MCF 10A (cell line): ENCODE measurements at regions not wholly inside any gene's neighbourhood (a gene's known extent, or its start where the extent isn't known, plus 50 kb on each side); places are given as distances from the start of the nearest gene placed in this dataset.
A peak's percentile ranks its signal among the peaks of the same experiment; 100 is the strongest.

Source experiments
- BruUV-seq: library from RNA; stranded (reverse); fragments of 400-500 nt; replicated peaks from 2 replicates; lab custom pipeline; 2021; lab: Mats Ljungman, UMichigan
- CTCF ChIA-PET: fragments of 300-600 bp; sonication (Branson Sonifier 250); formaldehyde crosslinking; extraction: SDS; loops from one replicate; lab custom pipeline; 2021; ENCODE audit warnings: antibody characterized with exemption, inconsistent platforms; lab: Yijun Ruan, JAX
- POLR2A ChIA-PET: fragments of 300-600, 350-650 bp; sonication (Branson Sonifier 250); formaldehyde crosslinking; extraction: SDS; loops from one replicate; lab custom pipeline; 2020; ENCODE audit warnings: antibody characterized with exemption, inconsistent platforms; lab: Yijun Ruan, JAX
- DNase-seq: peaks from one replicate; pipeline ENCODE4 v3.0.0-alpha.2; 2018; ENCODE audit not compliant: unreplicated experiment
- H3K27ac Mint-ChIP-seq: one replicate; pipeline ENCODE4 v1.8.0; 2022; ENCODE audit warnings: mild to moderate bottlenecking, low read depth, mixed read lengths; ENCODE audit not compliant: unreplicated experiment
- H3K27me3 Mint-ChIP-seq: one replicate; pipeline ENCODE4 v1.8.0; 2022; ENCODE audit warnings: mixed read lengths; ENCODE audit not compliant: insufficient read depth, unreplicated experiment
- H3K36me3 Mint-ChIP-seq: one replicate; pipeline ENCODE4 v1.8.0; 2022; ENCODE audit warnings: mild to moderate bottlenecking, moderate library complexity, mixed read lengths; ENCODE audit not compliant: insufficient read depth, unreplicated experiment
- H3K4me1 Mint-ChIP-seq: one replicate; pipeline ENCODE4 v1.8.0; 2022; ENCODE audit warnings: mixed read lengths; ENCODE audit not compliant: insufficient read depth, unreplicated experiment
- H3K4me3 Mint-ChIP-seq: one replicate; pipeline ENCODE4 v1.8.0; 2022; ENCODE audit warnings: mild to moderate bottlenecking, moderate library complexity, mixed read lengths; ENCODE audit not compliant: unreplicated experiment
- H3K9me3 Mint-ChIP-seq: one replicate; pipeline ENCODE4 v1.8.0; 2022; ENCODE audit warnings: mixed read lengths; ENCODE audit not compliant: unreplicated experiment
- intact Hi-C: fragments of 100-400 bp; cut with micrococcal nuclease; formaldehyde crosslinking; loops from 2 replicates; pipeline ENCODE4 v1.14.1; 2022
- TF ChIP-seq, protein P1 (sequence below): fragments of 200-600 bp; IDR thresholded peaks from one replicate; pipeline ENCODE4 v1.8.0; 2022; ENCODE audit warnings: antibody characterized with exemption, mild to moderate bottlenecking; ENCODE audit not compliant: unreplicated experiment

DNA sequence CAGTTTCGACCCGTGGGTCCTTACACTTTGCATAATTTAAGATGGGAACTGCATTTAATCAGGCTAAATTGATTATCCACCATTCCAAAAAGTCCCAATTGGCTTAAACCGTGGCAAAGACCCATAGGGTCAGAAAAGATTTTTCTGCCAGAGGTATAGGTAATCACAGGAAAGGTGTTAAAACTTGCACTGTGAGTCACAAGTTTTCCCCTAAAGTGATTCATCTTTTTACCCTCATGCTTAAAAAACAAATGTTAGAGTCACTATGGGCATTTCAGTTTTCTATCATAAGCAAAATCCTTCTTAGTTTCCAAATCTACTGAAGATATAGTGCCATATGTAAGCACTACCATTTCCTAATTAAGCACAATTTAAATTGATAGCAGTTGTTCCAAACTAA, 1079.8 kb downstream of the ADGRL2 start:
- POLR2A ChIA-PET: no interaction called here
- TF ChIP-seq, protein P1, sequence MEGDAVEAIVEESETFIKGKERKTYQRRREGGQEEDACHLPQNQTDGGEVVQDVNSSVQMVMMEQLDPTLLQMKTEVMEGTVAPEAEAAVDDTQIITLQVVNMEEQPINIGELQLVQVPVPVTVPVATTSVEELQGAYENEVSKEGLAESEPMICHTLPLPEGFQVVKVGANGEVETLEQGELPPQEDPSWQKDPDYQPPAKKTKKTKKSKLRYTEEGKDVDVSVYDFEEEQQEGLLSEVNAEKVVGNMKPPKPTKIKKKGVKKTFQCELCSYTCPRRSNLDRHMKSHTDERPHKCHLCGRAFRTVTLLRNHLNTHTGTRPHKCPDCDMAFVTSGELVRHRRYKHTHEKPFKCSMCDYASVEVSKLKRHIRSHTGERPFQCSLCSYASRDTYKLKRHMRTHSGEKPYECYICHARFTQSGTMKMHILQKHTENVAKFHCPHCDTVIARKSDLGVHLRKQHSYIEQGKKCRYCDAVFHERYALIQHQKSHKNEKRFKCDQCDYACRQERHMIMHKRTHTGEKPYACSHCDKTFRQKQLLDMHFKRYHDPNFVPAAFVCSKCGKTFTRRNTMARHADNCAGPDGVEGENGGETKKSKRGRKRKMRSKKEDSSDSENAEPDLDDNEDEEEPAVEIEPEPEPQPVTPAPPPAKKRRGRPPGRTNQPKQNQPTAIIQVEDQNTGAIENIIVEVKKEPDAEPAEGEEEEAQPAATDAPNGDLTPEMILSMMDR: no peak
- intact Hi-C loops: no loop called here

GRCh38 chr1:82879701-82880305, 1079.1 kb downstream of the ADGRL2 start:
- ChIA-PET POLR2A (interaction anchor here (0.7 to 1.4 kb wide), 2 partner anchors 15 to 18 kb away, joined by 3 read pairs; no protein-coding TSS in a partner anchor), CTCF (interaction anchor here (0.5 kb wide), 1 partner anchor 852 kb away, joined by 3 read pairs; no protein-coding TSS in a partner anchor)
- Mint-ChIP-seq H3K27me3 (no peaks in the 10 kb centered on the region), H3K36me3 (no peaks in the 10 kb centered on the region), H3K27ac (no peak overlapping the region), H3K4me1 (no peaks in the 10 kb centered on the region), H3K4me3 (no peak overlapping the region), H3K9me3 (no peaks in the 10 kb centered on the region)
- BruUV-seq: no TSS peak
- DNase-seq: no peak
- TF ChIP-seq, protein P1: no peak
- intact Hi-C loops: no loop called here

More for the DNA sequence above, 1079.8 kb downstream of the ADGRL2 start:
- DNase-seq: peak; percentile 23
- CTCF ChIA-PET: no interaction called here
- BruUV-seq: no TSS peak
- Mint-ChIP-seq H3K27ac (no peak overlapping the region), H3K27me3 (no peaks in the 10 kb centered on the region), H3K4me1 (no peaks in the 10 kb centered on the region), H3K36me3 (no peaks in the 10 kb centered on the region), H3K9me3 (no peaks in the 10 kb centered on the region), H3K4me3 (no peak overlapping the region)

- CTCF ChIA-PET: no interaction called here
- H3K4me3 Mint-ChIP-seq: no peak overlapping the region
- POLR2A ChIA-PET: interaction anchor here (0.6 kb wide), 1 partner anchor 472 kb away, joined by 4 read pairs; no protein-coding TSS in a partner anchor
- H3K4me1 Mint-ChIP-seq: no peaks in the 10 kb centered on the region
- no TSS peak for BruUV-seq
- no peaks in the 10 kb centered on the region for H3K36me3 Mint-ChIP-seq
- no peak for DNase-seq
- TF ChIP-seq, protein P1: no peak
- no peaks in the 10 kb centered on the region for H3K9me3 Mint-ChIP-seq
- H3K27ac Mint-ChIP-seq: no peak overlapping the region
- intact Hi-C loops: no loop called here
- no peaks in the 10 kb centered on the region for H3K27me3 Mint-ChIP-seq
Measured at GRCh38 chr1:82875170-82875569, 1074.4 kb downstream of the ADGRL2 start.

- POLR2A ChIA-PET: interaction anchor here (0.7 kb wide), 1 partner anchor 483 kb away, joined by 3 read pairs; no protein-coding TSS in a partner anchor
Measured at GRCh38 chr1:82874041-82874440, 1073.3 kb downstream of the ADGRL2 start.

More at GRCh38 chr1:82874041-82874440, 1073.3 kb downstream of the ADGRL2 start:
- TF ChIP-seq, protein P1: no peak
- CTCF ChIA-PET: no interaction called here
- H3K36me3 Mint-ChIP-seq: no peaks in the 10 kb centered on the region
- no peak for DNase-seq
- H3K27me3 Mint-ChIP-seq: no peaks in the 10 kb centered on the region
- no peak overlapping the region for H3K27ac Mint-ChIP-seq
- no peaks in the 10 kb centered on the region for H3K4me1 Mint-ChIP-seq
- no peaks in the 10 kb centered on the region for H3K9me3 Mint-ChIP-seq
- no TSS peak for BruUV-seq
- no peak overlapping the region for H3K4me3 Mint-ChIP-seq
- intact Hi-C loops: no loop called here
